Activated T-cell treated with anti-CD3 and anti-CD28 coated beads, Interleukin-2, amount 50 U/mL, for 4 hours (primary cell): ENCODE measurements at regions not wholly inside any gene's neighbourhood (a gene's known extent, or its start where the extent isn't known, plus 50 kb on each side); places are given as distances from the start of the nearest gene placed in this dataset.
"Not testable (repeated sequence)": the region's sequence is repeated elsewhere in the genome, so short reads cannot be mapped to it uniquely, and the experiment has no call there.

ENCODE experiments used
- ATAC-seq, 2 donors: fragments of 200-7000 bp; cut with Tn5 transposase; one replicate each; pipeline ENCODE4 v1.10.0; 2021
- DNase-seq: peaks from one replicate; pipeline ENCODE4 v3.0.0-alpha.2; 2020
- H3K27me3 Mint-ChIP-seq: one replicate; pipeline ENCODE4 v1.8.0; 2021; ENCODE audit warnings: low read depth, mixed read lengths
- H3K36me3 Mint-ChIP-seq: one replicate; pipeline ENCODE4 v1.8.0; 2022; ENCODE audit warnings: mixed read lengths; ENCODE audit not compliant: insufficient read depth
- H3K4me1 Mint-ChIP-seq: one replicate; pipeline ENCODE4 v1.8.0; 2021; ENCODE audit warnings: low read depth, mixed read lengths
- H3K4me3 Mint-ChIP-seq: one replicate; pipeline ENCODE4 v1.8.0; 2021; ENCODE audit warnings: mild to moderate bottlenecking, moderate library complexity, mixed read lengths
- H3K9me3 Mint-ChIP-seq: one replicate; pipeline ENCODE4 v1.8.0; 2021; ENCODE audit warnings: mixed read lengths

DNA sequence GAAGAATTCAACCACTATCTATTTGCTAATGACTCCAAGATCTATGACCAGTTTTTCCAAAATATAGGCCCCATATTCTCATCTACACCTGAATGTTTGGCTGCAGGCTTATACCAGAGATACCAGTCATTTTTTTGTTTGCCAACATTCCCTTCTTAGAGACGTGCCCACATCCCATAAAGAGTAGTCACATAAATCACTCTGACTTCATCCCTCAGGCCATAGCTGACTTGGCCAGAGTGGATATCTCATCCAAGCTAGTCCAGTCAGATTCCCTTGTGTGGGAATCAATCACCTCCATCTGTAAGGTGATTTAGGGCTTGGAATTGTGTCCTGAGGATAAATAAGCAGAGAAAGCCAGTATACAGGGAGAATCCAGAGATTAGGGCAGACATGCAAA lies 124.3 kb upstream of the SLC24A2 start:
- H3K27me3 Mint-ChIP-seq = peaks cover under 1% of the 10 kb centered on the region
- no peak overlapping the region for H3K4me3 Mint-ChIP-seq
- DNase-seq (no peak), ATAC-seq (no peak)
- no peaks in the 10 kb centered on the region for H3K4me1 Mint-ChIP-seq
- H3K9me3 Mint-ChIP-seq = no peaks in the 10 kb centered on the region
- no peaks in the 10 kb centered on the region for H3K36me3 Mint-ChIP-seq

- H3K27me3 Mint-ChIP-seq = no peaks in the 10 kb centered on the region
- no peaks in the 10 kb centered on the region for H3K9me3 Mint-ChIP-seq
- DNase-seq (no peak), ATAC-seq (no peak)
- H3K36me3 Mint-ChIP-seq = no peaks in the 10 kb centered on the region
- H3K4me3 Mint-ChIP-seq = no peak overlapping the region
- peaks cover 3% of the 10 kb centered on the region for H3K4me1 Mint-ChIP-seq
Observed at GRCh38 chr9:19903076-19903475, 114.2 kb upstream of the SLC24A2 start.

DNA sequence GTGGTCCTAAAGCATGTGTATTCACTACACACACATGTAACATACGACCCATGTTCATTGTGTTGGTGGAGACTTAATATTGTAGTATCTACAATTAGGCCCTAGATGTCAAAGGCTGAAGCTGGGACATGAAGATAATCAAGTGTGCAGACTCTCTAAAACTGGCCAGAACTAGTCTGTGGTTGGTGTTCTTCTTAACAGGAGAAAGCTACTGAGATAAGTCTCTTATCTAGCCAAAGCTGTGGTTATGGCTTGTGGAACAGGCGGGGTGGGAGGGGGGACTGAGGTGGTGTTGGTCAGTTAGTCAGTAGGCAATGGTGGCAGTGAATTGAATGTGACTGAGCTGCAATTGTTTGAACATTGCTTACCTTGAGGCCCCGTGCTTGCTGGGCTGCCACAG lies 112.7 kb upstream of the SLC24A2 start:
- Mint-ChIP-seq H3K36me3 (no peaks in the 10 kb centered on the region), H3K27me3 (no peaks in the 10 kb centered on the region), H3K9me3 (no peaks in the 10 kb centered on the region), H3K4me3 (no peak overlapping the region), H3K4me1 (peaks cover 3% of the 10 kb centered on the region)
- ATAC-seq = no peak
- DNase-seq = no peak

- Mint-ChIP-seq H3K4me1 (no peaks in the 10 kb centered on the region), H3K36me3 (no peaks in the 10 kb centered on the region), H3K27me3 (no peaks in the 10 kb centered on the region), H3K9me3 (no peaks in the 10 kb centered on the region), H3K4me3 (no peak overlapping the region)
- no peak for ATAC-seq
- no peak for DNase-seq
Observed at GRCh38 chr9:19896161-19896560, 107.3 kb upstream of the SLC24A2 start.

- not testable (repeated sequence) for H3K4me1 Mint-ChIP-seq, H3K9me3 Mint-ChIP-seq, H3K36me3 Mint-ChIP-seq, DNase-seq, H3K4me3 Mint-ChIP-seq, H3K27me3 Mint-ChIP-seq, ATAC-seq
Observed at GRCh38 chr9:19895578-19895977, 106.7 kb upstream of the SLC24A2 start.

DNA sequence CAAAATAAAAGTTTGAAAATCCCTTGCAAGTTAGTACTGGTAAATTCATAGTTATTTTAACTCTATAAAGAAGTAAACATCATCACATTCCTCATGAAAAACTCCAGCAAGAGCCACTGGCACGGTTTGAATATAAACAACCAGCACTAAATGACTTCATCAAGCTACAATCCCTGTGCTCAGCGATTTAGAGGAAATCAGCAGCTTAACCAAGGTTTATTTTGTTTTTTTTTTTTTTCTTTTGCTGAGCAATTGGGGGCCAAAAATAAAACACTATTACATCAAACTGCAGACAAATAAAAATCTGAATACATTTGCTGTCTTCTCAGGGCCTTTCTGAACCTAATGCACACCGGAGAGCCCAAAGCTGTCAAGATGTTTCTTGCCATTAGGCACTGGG lies 106.2 kb upstream of the SLC24A2 start:
- DNase-seq = no peak
- ATAC-seq = no peak

GRCh38 chr9:19885608-19886007 lies 96.8 kb upstream of the SLC24A2 start:
- Mint-ChIP-seq H3K9me3 (peaks cover 3% of the 10 kb centered on the region), H3K4me1 (no peaks in the 10 kb centered on the region), H3K27me3 (peaks cover 3% of the 10 kb centered on the region), H3K36me3 (no peaks in the 10 kb centered on the region), H3K4me3 (no peak overlapping the region)
- ATAC-seq = no peak
- DNase-seq = no peak

More for the DNA sequence above, 106.2 kb upstream of the SLC24A2 start:
- Mint-ChIP-seq H3K4me1 (no peaks in the 10 kb centered on the region), H3K4me3 (no peak overlapping the region), H3K9me3 (no peaks in the 10 kb centered on the region), H3K27me3 (no peaks in the 10 kb centered on the region), H3K36me3 (no peaks in the 10 kb centered on the region)

- Mint-ChIP-seq H3K36me3 (no peaks in the 10 kb centered on the region), H3K4me1 (no peaks in the 10 kb centered on the region), H3K9me3 (no peaks in the 10 kb centered on the region), H3K27me3 (peaks cover 5% of the 10 kb centered on the region), H3K4me3 (no peak overlapping the region)
- ATAC-seq (no peak), DNase-seq (no peak)
Observed at GRCh38 chr9:19879062-19879461, 90.2 kb upstream of the SLC24A2 start.

DNA sequence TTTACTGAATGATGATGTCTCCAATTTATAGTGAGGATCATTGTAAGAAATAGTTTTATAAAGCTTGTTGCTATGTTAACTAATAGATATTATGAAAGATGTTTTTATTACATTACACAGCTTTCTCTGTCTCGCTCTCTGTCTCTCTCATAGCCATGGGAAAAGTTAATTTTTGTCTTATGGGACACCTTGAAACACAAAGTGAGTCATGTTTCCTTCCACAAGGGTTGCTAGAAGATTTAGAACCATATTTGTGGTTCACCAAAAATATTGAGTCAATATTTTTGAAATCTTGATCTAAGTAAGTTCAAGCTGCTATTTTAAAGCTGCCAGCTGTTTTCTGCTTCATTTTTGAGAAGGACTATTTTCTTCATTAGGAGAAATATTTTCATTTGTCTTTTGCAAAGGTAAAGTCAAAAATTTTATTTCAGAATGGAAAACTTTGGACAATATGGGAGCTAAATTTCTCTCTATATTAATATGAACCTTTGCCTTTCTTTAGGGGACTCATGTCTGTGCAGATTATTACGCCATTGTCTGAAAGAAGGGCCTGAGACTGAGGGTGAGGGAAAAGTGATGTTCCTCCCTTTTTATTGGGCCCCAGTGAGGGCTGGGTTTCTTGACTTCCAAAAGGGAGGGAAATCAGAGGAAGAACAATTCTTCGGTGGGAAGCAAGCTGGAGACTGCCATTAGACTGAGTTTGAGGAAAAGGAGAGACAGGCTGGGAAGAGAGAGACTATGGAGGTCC lies 87.9 kb upstream of the SLC24A2 start:
- H3K36me3 Mint-ChIP-seq = no peaks in the 10 kb centered on the region
- no peak overlapping the region for H3K4me3 Mint-ChIP-seq
- no peaks in the 10 kb centered on the region for H3K9me3 Mint-ChIP-seq
- ATAC-seq (no peak), DNase-seq (no peak)
- no peaks in the 10 kb centered on the region for H3K4me1 Mint-ChIP-seq
- peaks cover 12% of the 10 kb centered on the region for H3K27me3 Mint-ChIP-seq

DNA sequence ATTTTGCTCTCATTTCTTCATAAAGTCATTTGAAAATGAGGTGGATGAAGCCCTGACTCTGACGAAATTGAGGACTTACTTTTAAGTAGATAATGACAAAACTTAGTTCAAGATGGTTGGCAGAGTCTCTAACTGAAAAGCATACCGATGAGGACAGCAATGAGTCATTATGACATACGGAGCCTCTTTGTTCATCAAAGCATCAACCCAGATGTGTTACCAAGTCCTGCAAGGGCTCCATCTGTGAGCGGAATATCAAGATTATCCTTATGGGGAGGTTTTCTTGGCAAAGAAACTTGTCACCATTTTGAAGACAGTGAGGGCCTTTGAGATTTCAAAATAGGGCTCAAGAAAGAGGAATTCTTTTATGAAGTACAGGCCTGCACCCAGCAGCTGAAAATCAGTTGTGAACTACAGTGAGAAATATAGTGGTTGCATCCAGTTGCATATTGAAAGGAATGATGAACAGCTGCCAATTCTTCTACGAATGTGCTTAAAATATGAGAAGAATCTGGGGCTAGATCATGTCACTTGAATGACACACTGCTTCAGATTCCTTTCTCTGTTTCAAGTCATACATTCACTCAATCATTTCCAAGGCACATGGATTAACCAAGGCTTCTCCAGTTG lies 86.6 kb upstream of the SLC24A2 start:
- H3K4me1 Mint-ChIP-seq = no peaks in the 10 kb centered on the region
- H3K4me3 Mint-ChIP-seq = no peak overlapping the region
- H3K27me3 Mint-ChIP-seq = peaks cover 12% of the 10 kb centered on the region
- peaks cover 11% of the 10 kb centered on the region for H3K9me3 Mint-ChIP-seq
- ATAC-seq (no peak), DNase-seq (no peak)
- no peaks in the 10 kb centered on the region for H3K36me3 Mint-ChIP-seq

DNA sequence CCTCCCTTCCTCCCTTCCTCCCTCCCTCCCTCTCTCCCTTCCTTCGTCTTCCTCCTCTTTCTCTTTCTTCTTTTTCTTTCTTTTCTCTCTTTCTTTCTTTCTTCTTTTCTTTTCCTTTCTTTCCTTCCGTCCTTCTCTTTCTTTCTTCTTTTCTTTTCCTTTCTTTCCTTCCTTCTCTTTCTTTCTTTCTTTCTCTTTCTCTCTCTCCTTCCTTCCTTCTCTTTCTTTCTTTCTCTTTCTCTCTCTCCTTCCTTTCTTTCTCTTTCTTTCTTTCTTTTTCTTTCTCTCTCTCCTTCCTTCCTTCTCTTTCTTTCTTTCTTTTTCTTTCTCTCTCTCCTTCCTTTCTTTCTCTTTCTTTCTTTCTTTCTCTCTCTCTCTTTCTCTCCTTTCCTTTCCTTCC lies 84.4 kb upstream of the SLC24A2 start:
- DNase-seq = not testable (repeated sequence)

GRCh38 chr9:19870988-19871387 lies 82.2 kb upstream of the SLC24A2 start:
- peaks cover 11% of the 10 kb centered on the region for H3K9me3 Mint-ChIP-seq
- ATAC-seq (no peak), DNase-seq (no peak)
- no peaks in the 10 kb centered on the region for H3K36me3 Mint-ChIP-seq
- peaks cover 7% of the 10 kb centered on the region for H3K27me3 Mint-ChIP-seq
- no peaks in the 10 kb centered on the region for H3K4me1 Mint-ChIP-seq
- no peak overlapping the region for H3K4me3 Mint-ChIP-seq

More for the DNA sequence above, 84.4 kb upstream of the SLC24A2 start:
- peaks cover 11% of the 10 kb centered on the region for H3K9me3 Mint-ChIP-seq
- H3K36me3 Mint-ChIP-seq, H3K4me3 Mint-ChIP-seq, H3K4me1 Mint-ChIP-seq, ATAC-seq, H3K27me3 Mint-ChIP-seq: not testable (repeated sequence)

DNA sequence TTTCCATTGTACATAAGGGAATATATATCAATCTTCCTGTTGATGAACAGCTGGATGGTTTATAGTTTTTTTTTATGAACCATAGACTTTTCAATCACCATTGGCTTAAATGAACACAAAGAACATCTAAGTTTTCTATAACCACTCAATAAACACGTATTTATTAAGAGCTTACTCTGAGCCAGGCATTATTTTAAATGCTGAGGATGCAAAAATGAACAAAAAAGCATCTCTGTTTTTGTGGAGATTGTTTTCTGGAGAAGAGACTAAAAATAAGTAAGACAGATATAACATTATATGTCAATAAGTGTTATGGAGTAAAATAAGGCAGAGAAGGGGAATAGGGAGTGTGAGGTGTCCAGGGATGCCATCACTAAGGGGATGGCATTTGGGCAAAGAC lies 52.1 kb upstream of the SLC24A2 start:
- H3K9me3 Mint-ChIP-seq = no peaks in the 10 kb centered on the region
- ATAC-seq = no peak
- H3K27me3 Mint-ChIP-seq = no peaks in the 10 kb centered on the region
- no peak for DNase-seq
- no peak overlapping the region for H3K4me3 Mint-ChIP-seq
- H3K36me3 Mint-ChIP-seq = no peaks in the 10 kb centered on the region
- H3K4me1 Mint-ChIP-seq = no peaks in the 10 kb centered on the region
